ENCODE measurements at regions not wholly inside any gene's neighbourhood (a gene's known extent, or its start where the extent isn't known, plus 50 kb on each side); places are given as distances from the start of the nearest gene placed in this dataset.

GRCh38 chrX:22389556-22390179 lies 117.0 kb downstream of the CBLL2 start (continued):
- TF ChIP-seq ASH1L (IDR thresholded peaks at IDR 0.05; ENCODE audit: borderline replicate concordance, low read depth, partially characterized antibody), result no peak
- no peak for TF ChIP-seq NBN (IDR thresholded peaks at IDR 0.05; ENCODE audit: low read depth)
- TF ChIP-seq, protein P1, sequence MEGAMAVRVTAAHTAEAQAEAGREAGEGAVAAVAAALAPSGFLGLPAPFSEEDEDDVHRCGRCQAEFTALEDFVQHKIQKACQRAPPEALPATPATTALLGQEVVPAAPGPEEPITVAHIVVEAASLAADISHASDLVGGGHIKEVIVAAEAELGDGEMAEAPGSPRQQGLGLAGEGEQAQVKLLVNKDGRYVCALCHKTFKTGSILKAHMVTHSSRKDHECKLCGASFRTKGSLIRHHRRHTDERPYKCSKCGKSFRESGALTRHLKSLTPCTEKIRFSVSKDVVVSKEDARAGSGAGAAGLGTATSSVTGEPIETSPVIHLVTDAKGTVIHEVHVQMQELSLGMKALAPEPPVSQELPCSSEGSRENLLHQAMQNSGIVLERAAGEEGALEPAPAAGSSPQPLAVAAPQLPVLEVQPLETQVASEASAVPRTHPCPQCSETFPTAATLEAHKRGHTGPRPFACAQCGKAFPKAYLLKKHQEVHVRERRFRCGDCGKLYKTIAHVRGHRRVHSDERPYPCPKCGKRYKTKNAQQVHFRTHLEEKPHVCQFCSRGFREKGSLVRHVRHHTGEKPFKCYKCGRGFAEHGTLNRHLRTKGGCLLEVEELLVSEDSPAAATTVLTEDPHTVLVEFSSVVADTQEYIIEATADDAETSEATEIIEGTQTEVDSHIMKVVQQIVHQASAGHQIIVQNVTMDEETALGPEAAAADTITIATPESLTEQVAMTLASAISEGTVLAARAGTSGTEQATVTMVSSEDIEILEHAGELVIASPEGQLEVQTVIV (CRISPR knock-in tag; IDR thresholded peaks at IDR 0.05; ENCODE audit: borderline replicate concordance), result no peak
- TF ChIP-seq RAD51 (IDR thresholded peaks at IDR 0.05; ENCODE audit: borderline replicate concordance, low read depth), result no peak

- POLR2A ChIA-PET, result no interaction called here
- BruUV-seq (replicated peaks), result no TSS peak
- Histone ChIP-seq H3K9me3 (replicated peaks; ENCODE audit: control insufficient read depth, insufficient read depth, low read depth, low read length) (no peaks in the 10 kb centered on the region), H3K36me3 (ENCODE audit: control insufficient read depth, insufficient read depth, low read length) (no peaks in the 10 kb centered on the region), H3K27ac (ENCODE audit: extremely low read depth, low read depth, low read length) (no peak overlapping the region), H3K9ac (ENCODE audit: insufficient read depth in 1 of 2, low read depth in 2 of 2, low read length in 2 of 2) (no peak overlapping the region), H3K4me1 (replicated peaks in 1 of 2; ENCODE audit: control insufficient read depth in 2 of 2, insufficient read depth in 2 of 2, low read length in 2 of 2) (no peaks in the 10 kb centered on the region), H3K79me2 (ENCODE audit: control insufficient read depth, insufficient read depth, low read length) (no peaks in the 10 kb centered on the region), H4K20me1 (replicated peaks; ENCODE audit: control insufficient read depth, insufficient read depth, low read length) (no peaks in the 10 kb centered on the region), H3K9me1 (ENCODE audit: control insufficient read depth, insufficient read depth, low read length) (no peaks in the 10 kb centered on the region), H3K4me3 (no peak overlapping the region), H3K4me2 (ENCODE audit: insufficient read depth, low read length) (no peak overlapping the region), H2AFZ (ENCODE audit: low read depth, low read length) (no peak overlapping the region), H3K27me3 (ENCODE audit: control insufficient read depth in 2 of 2, insufficient read depth in 2 of 2, low read length in 2 of 2) (no peaks in the 10 kb centered on the region)
- in situ Hi-C loops (cut with MboI) (no loop called here), intact Hi-C loops (cut with micrococcal nuclease) (no loop called here)
- no peak for ATAC-seq
- WGBS (ENCODE audit: insufficient coverage, low coverage, missing lambda C conversion rate), result 4% methylated on average over 10 of the region's 10 CpGs
- no peak for DNase-seq (ENCODE audit: extremely low read depth in 1 of 4, low spot score in 3 of 4)
- FAIRE-seq, result no peak
- CTCF ChIA-PET (ENCODE audit: low intra/inter-chr PET ratio), result no interaction called here
- TF ChIP-seq MED1 (CRISPR knock-in tag; IDR thresholded peaks at IDR 0.05; ENCODE audit: borderline replicate concordance), result no peak
- TF ChIP-seq ZNF436 (CRISPR knock-in tag; IDR thresholded peaks at IDR 0.05), result no peak
- no peak for TF ChIP-seq ZNF644 (tag; IDR thresholded peaks at IDR 0.05; ENCODE audit: low read depth)
- TF ChIP-seq ZNF263 (CRISPR knock-in tag; IDR thresholded peaks at IDR 0.05; ENCODE audit: borderline replicate concordance), result no peak
- TF ChIP-seq MCM3 (IDR thresholded peaks at IDR 0.05), result no peak
- TF ChIP-seq CTCF (IDR thresholded peaks at IDR 0.05 in 2 of 3, conservative IDR thresholded peaks at IDR 0.05 in 1 of 3; ENCODE audit: insufficient read depth in 2 of 3, low read depth in 1 of 3, low read length in 3 of 3), result no peak
- TF ChIP-seq CBX2 (IDR thresholded peaks at IDR 0.05; ENCODE audit: insufficient read depth, low read length, poor library complexity, severe bottlenecking), result no peak
- TF ChIP-seq, protein P2, sequence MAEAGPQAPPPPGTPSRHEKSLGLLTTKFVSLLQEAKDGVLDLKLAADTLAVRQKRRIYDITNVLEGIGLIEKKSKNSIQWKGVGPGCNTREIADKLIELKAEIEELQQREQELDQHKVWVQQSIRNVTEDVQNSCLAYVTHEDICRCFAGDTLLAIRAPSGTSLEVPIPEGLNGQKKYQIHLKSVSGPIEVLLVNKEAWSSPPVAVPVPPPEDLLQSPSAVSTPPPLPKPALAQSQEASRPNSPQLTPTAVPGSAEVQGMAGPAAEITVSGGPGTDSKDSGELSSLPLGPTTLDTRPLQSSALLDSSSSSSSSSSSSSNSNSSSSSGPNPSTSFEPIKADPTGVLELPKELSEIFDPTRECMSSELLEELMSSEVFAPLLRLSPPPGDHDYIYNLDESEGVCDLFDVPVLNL (CRISPR knock-in tag; IDR thresholded peaks at IDR 0.05; ENCODE audit: low read depth), result no peak
- TF ChIP-seq NR2C2 (CRISPR knock-in tag; IDR thresholded peaks at IDR 0.05), result no peak
- TF ChIP-seq NR2C2 (tag; IDR thresholded peaks at IDR 0.05), result no peak
- TF ChIP-seq MYNN (IDR thresholded peaks at IDR 0.05), result no peak
- TF ChIP-seq MYNN (CRISPR knock-in tag; IDR thresholded peaks at IDR 0.05), result no peak
Observed at GRCh38 chrX:22392133-22392948, 119.6 kb downstream of the CBLL2 start.
